Neuronal stem cell (in vitro differentiated cells): ENCODE measurements at regions not wholly inside any gene's neighbourhood (a gene's known extent, or its start where the extent isn't known, plus 50 kb on each side); places are given as distances from the start of the nearest gene placed in this dataset.

Source experiments
- DNase-seq: peaks from one replicate; pipeline ENCODE4 v3.0.0-alpha.2; 2013; ENCODE audit warnings: low spot score
- H2AFZ ChIP-seq: one replicate; pipeline ENCODE4 v1.6.1; 2013; ENCODE audit warnings: mild to moderate bottlenecking, low read length, inconsistent platforms
- H2AK5ac ChIP-seq: 2 replicates; pipeline ENCODE4 v1.6.1; 2013; ENCODE audit warnings: low read depth, mild to moderate bottlenecking, inconsistent platforms, low read length, moderate library complexity, mixed read lengths
- H2BK120ac ChIP-seq: 2 replicates; pipeline ENCODE4 v1.6.1; 2013; ENCODE audit warnings: low read depth, mild to moderate bottlenecking, inconsistent platforms, low read length, moderate library complexity, mixed read lengths
- H2BK12ac ChIP-seq: one replicate; pipeline ENCODE4 v1.6.1; 2013; ENCODE audit warnings: low read length, inconsistent platforms
- H2BK15ac ChIP-seq: 2 replicates; pipeline ENCODE4 v1.6.1; 2013; ENCODE audit warnings: mild to moderate bottlenecking, low read length, inconsistent platforms, mixed read lengths
- H2BK5ac ChIP-seq: one replicate; pipeline ENCODE4 v1.6.1; 2013; ENCODE audit warnings: inconsistent platforms, mild to moderate bottlenecking, low read length, moderate library complexity
- H3K14ac ChIP-seq: one replicate; pipeline ENCODE4 v1.6.1; 2013; ENCODE audit warnings: low read length, inconsistent platforms
- H3K18ac ChIP-seq: 2 replicates; pipeline ENCODE4 v1.6.1; 2013; ENCODE audit warnings: low read length, inconsistent platforms
- H3K23ac ChIP-seq: 2 replicates; pipeline ENCODE4 v1.6.1; 2013; ENCODE audit warnings: low read depth, mild to moderate bottlenecking, mixed read lengths, low read length, inconsistent platforms; ENCODE audit not compliant: poor library complexity
- H3K27ac ChIP-seq: replicated peaks from 3 replicates; pipeline ENCODE4 v1.5.1; 2013; ENCODE audit warnings: low read length, inconsistent platforms
- H3K27me3 ChIP-seq, 3 experiments: 2 replicates each; pipeline ENCODE4 v1.6.1; 2013; ENCODE audit warnings: low read length in 3 of 3, mild to moderate bottlenecking in 2 of 3, inconsistent platforms in 1 of 3, low read depth in 1 of 3, mixed read lengths in 1 of 3, moderate library complexity in 1 of 3; ENCODE audit not compliant: control insufficient read depth in 3 of 3, insufficient read depth in 3 of 3
- H3K36me3 ChIP-seq, 2 donors: replicated peaks in 1 of 2; 2 replicates each; pipeline ENCODE4 v1.6.1; 2013; ENCODE audit warnings: low read length in 2 of 2; ENCODE audit not compliant: control insufficient read depth in 2 of 2, insufficient read depth in 2 of 2
- H3K4ac ChIP-seq: 2 replicates; pipeline ENCODE4 v1.6.1; 2013; ENCODE audit warnings: inconsistent platforms, mild to moderate bottlenecking, low read length, moderate library complexity
- H3K4me1 ChIP-seq, 2 donors: 1 replicate in 1 of 2; 2 replicates in 1 of 2; pipeline ENCODE4 v1.6.1; 2013; ENCODE audit warnings: low read length in 2 of 2, low read depth in 1 of 2; ENCODE audit not compliant: control insufficient read depth in 2 of 2, insufficient read depth in 1 of 2
- H3K4me2 ChIP-seq: one replicate; pipeline ENCODE4 v1.6.1; 2013; ENCODE audit warnings: mild to moderate bottlenecking, low read length, inconsistent platforms; ENCODE audit not compliant: insufficient read depth, poor library complexity, severe bottlenecking
- H3K4me3 ChIP-seq, 2 donors: 2 replicates each; pipeline ENCODE4 v1.5.1; 2013; ENCODE audit warnings: low read length in 2 of 2, mild to moderate bottlenecking in 2 of 2, inconsistent platforms in 1 of 2, moderate library complexity in 1 of 2
- H3K79me1 ChIP-seq: one replicate; pipeline ENCODE4 v1.6.1; 2013; ENCODE audit warnings: low read depth, mild to moderate bottlenecking, inconsistent platforms, low read length, moderate library complexity
- H3K9ac ChIP-seq: one replicate; pipeline ENCODE4 v1.6.1; 2013; ENCODE audit warnings: mild to moderate bottlenecking, low read depth, low read length, inconsistent platforms; ENCODE audit not compliant: poor library complexity
- H3K9me3 ChIP-seq, 2 donors: replicated peaks in 1 of 2; 2 replicates each; pipeline versions ENCODE3 to v1.6.1; 2013; ENCODE audit warnings: low read length in 2 of 2, mild to moderate bottlenecking in 2 of 2, inconsistent platforms in 1 of 2, low read depth in 1 of 2, mixed read lengths in 1 of 2, moderate library complexity in 1 of 2; ENCODE audit not compliant: control insufficient read depth in 2 of 2, insufficient read depth in 1 of 2
- H4K8ac ChIP-seq: one replicate; pipeline ENCODE4 v1.6.1; 2013; ENCODE audit warnings: low read depth, mild to moderate bottlenecking, inconsistent platforms, low read length, moderate library complexity
- H4K91ac ChIP-seq: one replicate; pipeline ENCODE4 v1.6.1; 2013; ENCODE audit warnings: low read length, low read depth, mild to moderate bottlenecking, inconsistent platforms; ENCODE audit not compliant: poor library complexity
- WGBS, 2 donors: extraction: QIAGEN DNeasy Blood & Tissue Kit; methylation state at CpG; one replicate each; pipeline ENCODE4 v1.1.7; 2013; ENCODE audit warnings: missing lambda C conversion rate in 2 of 2, mixed read lengths in 1 of 2; ENCODE audit not compliant: insufficient read length in 2 of 2, insufficient replicate concordance in 1 of 2; ENCODE audit errors: extremely low coverage in 2 of 2; 5-methylcytosine and 5-hydroxymethylcytosine counted together

DNA sequence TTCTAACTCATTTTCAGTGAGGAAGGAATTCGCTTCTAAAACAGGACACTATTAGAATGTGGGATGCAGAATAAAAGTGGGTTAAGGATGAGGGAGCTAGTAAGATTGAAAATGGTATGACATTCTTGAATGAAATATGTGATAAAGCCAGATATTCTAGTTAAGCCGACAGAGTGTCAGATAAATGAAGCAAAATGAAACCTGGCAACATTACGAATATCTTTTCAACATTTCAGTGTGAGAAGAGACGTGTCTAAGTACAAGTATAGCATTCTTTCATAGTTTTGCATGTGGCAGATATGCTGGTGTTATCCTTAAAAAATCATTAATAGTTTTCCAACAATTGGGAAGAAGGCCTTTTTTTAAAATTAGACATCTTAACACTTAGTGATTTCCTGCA, 1101.4 kb downstream of the RPA4 start:
- no peak overlapping the region for H3K4me3 ChIP-seq
- no peaks in the 10 kb centered on the region for H3K27me3 ChIP-seq
- H4K91ac ChIP-seq = no peak overlapping the region
- H3K79me1 ChIP-seq = no peaks in the 10 kb centered on the region
- H2BK12ac ChIP-seq = no peak overlapping the region
- no peaks in the 10 kb centered on the region for H3K36me3 ChIP-seq
- no CpG with 5 or more reads among the region's 4 CpGs for WGBS, 2 donors
- no peaks in the 10 kb centered on the region for H3K9me3 ChIP-seq
- H4K8ac ChIP-seq = no peak overlapping the region
- H2AK5ac ChIP-seq = no peak overlapping the region
- no peak overlapping the region for H3K4me2 ChIP-seq
- no peak overlapping the region for H2BK120ac ChIP-seq
- H3K4me1 ChIP-seq = peaks cover 0 to 10% of the 10 kb centered on the region in 2 donors
- H3K14ac ChIP-seq = no peak overlapping the region
- H2AFZ ChIP-seq = peak overlapping the region; percentile 16
- H3K23ac ChIP-seq = no peak overlapping the region
- no peak overlapping the region for H3K18ac ChIP-seq
- H3K27ac ChIP-seq = no peak overlapping the region
- no peak overlapping the region for H3K9ac ChIP-seq
- no peak overlapping the region for H2BK5ac ChIP-seq
- no peak overlapping the region for H2BK15ac ChIP-seq
- no peak overlapping the region for H3K4ac ChIP-seq
- DNase-seq = no peak

DNA sequence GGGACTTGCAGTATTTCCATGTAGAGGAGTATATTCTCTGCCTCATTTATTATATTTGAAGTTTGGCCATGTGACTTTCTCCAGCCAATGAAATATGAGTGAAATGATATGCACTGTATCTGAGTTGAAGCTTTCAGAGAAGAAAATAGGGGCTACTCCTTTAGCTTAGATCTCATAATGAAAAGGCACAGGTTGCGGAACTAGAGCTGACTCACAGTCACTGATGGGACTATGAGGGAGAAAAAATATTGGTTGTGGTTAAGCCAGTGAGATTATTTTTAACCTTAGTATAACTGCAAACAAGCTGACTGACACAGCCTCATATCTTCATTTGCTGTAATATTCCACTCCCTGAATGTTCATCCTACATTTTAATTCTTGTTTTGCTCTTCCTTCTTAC, 1104.3 kb downstream of the RPA4 start:
- no peaks in the 10 kb centered on the region for H3K79me1 ChIP-seq
- H2BK120ac ChIP-seq = no peak overlapping the region
- no peak overlapping the region for H2AK5ac ChIP-seq
- no peak overlapping the region for H2BK12ac ChIP-seq
- H3K4me1 ChIP-seq = peaks cover 0 to 10% of the 10 kb centered on the region in 2 donors
- no peak for DNase-seq
- H4K8ac ChIP-seq = no peak overlapping the region
- H3K27ac ChIP-seq = no peak overlapping the region
- no peak overlapping the region for H3K23ac ChIP-seq
- no peak overlapping the region for H2BK15ac ChIP-seq
- H2BK5ac ChIP-seq = no peak overlapping the region
- H3K27me3 ChIP-seq = no peaks in the 10 kb centered on the region
- no peak overlapping the region for H3K14ac ChIP-seq
- peaks cover 0 to 14% of the 10 kb centered on the region in 2 donors for H3K9me3 ChIP-seq
- no peak overlapping the region for H4K91ac ChIP-seq
- H3K4me3 ChIP-seq = no peak overlapping the region
- H3K4me2 ChIP-seq = no peak overlapping the region
- no peak overlapping the region for H3K9ac ChIP-seq
- no peaks in the 10 kb centered on the region for H3K36me3 ChIP-seq
- no peak overlapping the region for H3K18ac ChIP-seq
- no peak overlapping the region for H2AFZ ChIP-seq
- no peak overlapping the region for H3K4ac ChIP-seq
- whole genome bisulfite sequencing, 2 donors = no CpG with 5 or more reads among the region's 1 CpG

DNA sequence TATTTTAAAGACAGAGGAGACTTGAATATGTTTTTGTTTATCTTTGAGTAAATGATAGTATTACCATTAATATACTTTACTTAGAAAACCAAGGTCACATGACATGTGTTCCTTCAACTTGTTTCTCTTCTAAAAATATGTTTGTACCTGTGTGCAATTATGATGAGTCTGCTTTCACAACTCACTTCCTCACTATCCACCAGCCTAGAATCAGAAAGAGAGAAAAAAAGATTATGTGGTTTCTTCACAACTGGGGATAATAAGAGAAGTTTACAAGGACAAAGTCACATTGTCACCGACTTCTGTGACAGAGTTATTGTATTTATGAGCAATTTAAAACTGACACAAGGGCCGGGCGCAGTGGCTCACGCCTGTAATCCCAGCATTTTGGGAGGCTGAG, 1112.1 kb downstream of the RPA4 start:
- H3K9me3 ChIP-seq = peaks cover 0 to 15% of the 10 kb centered on the region in 2 donors
- H4K91ac ChIP-seq = no peak overlapping the region
- no peak overlapping the region for H2BK12ac ChIP-seq
- no peak overlapping the region for H2AFZ ChIP-seq
- H3K4me1 ChIP-seq = no peaks in the 10 kb centered on the region
- no peak overlapping the region for H3K18ac ChIP-seq
- WGBS, 2 donors = no CpG with 5 or more reads among the region's 4 CpGs
- no peaks in the 10 kb centered on the region for H3K27me3 ChIP-seq
- H3K23ac ChIP-seq = no peak overlapping the region
- H2BK5ac ChIP-seq = no peak overlapping the region
- H2AK5ac ChIP-seq = no peak overlapping the region
- H2BK120ac ChIP-seq = no peak overlapping the region
- no peak overlapping the region for H3K4me2 ChIP-seq
- no peak for DNase-seq
- H3K4ac ChIP-seq = no peak overlapping the region
- H3K4me3 ChIP-seq = no peak overlapping the region
- H3K14ac ChIP-seq = no peak overlapping the region
- no peaks in the 10 kb centered on the region for H3K79me1 ChIP-seq
- no peak overlapping the region for H3K27ac ChIP-seq
- H2BK15ac ChIP-seq = no peak overlapping the region
- H3K9ac ChIP-seq = no peak overlapping the region
- H3K36me3 ChIP-seq = no peaks in the 10 kb centered on the region
- no peak overlapping the region for H4K8ac ChIP-seq

DNA sequence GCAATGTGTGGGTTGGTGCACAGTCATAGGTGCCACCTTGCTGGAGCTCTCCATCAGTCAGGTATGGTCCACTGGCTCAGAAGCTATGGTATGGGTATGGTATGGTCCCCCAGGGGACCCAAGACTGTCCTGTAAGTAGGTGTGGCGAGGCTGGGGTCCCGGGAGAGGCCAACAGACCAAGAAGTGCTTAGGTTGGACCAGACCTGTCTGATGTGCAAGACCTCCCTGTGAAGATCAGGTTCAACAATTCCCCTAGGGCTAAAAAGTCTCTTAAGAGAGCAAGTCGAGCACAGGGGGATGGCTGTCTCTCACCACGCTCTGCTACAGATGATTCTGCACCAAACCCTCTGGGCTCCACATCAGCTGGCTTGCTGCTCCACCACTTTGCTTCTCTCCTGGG, 1145.0 kb downstream of the RPA4 start:
- WGBS, 2 donors = no CpG with 5 or more reads among the region's 4 CpGs
- Histone ChIP-seq H2AK5ac (no peak overlapping the region), H3K4me1 (no peaks in the 10 kb centered on the region), H3K27me3 (peaks cover 0 to 2% (median 0%) of the 10 kb centered on the region in 3 experiments), H3K18ac (no peak overlapping the region), H3K4me3 (no peak overlapping the region), H3K79me1 (no peaks in the 10 kb centered on the region), H3K14ac (no peak overlapping the region), H2BK12ac (no peak overlapping the region), H3K4me2 (no peak overlapping the region), H3K9ac (no peak overlapping the region), H3K4ac (no peak overlapping the region), H2AFZ (no peak overlapping the region), H3K27ac (no peak overlapping the region), H2BK120ac (no peak overlapping the region), H3K9me3 (peaks cover 0 to 16% of the 10 kb centered on the region in 2 donors), H3K23ac (no peak overlapping the region), H2BK15ac (no peak overlapping the region), H4K8ac (no peak overlapping the region), H4K91ac (no peak overlapping the region), H3K36me3 (no peaks in the 10 kb centered on the region), H2BK5ac (no peak overlapping the region)
- no peak for DNase-seq
